IMR-90 (cell line): ENCODE measurements at regions not wholly inside any gene's neighbourhood (a gene's known extent, or its start where the extent isn't known, plus 50 kb on each side); places are given as distances from the start of the nearest gene placed in this dataset.

ENCODE experiments used
- BHLHE40 ChIP-seq: fragments of 150-350 bp; IDR thresholded peaks from 2 replicates; pipeline ENCODE4 v1.6.1; 2016; ENCODE audit warnings: mild to moderate bottlenecking, low read depth, low read length
- CTCF ChIP-seq: conservative IDR thresholded peaks from 2 replicates; pipeline ENCODE4 v1.5.1; 2012; ENCODE audit warnings: mild to moderate bottlenecking, low read depth, low read length, improper control_type of control experiment
- POLR2A ChIP-seq: IDR thresholded peaks from 2 replicates; pipeline ENCODE4 v1.6.1; 2012; ENCODE audit warnings: mild to moderate bottlenecking, low read depth, low read length
- RCOR1 ChIP-seq: IDR thresholded peaks from 2 replicates; pipeline ENCODE4 v1.6.1; 2012; ENCODE audit warnings: mild to moderate bottlenecking, low read length, improper control_type of control experiment; ENCODE audit not compliant: insufficient replicate concordance

DNA sequence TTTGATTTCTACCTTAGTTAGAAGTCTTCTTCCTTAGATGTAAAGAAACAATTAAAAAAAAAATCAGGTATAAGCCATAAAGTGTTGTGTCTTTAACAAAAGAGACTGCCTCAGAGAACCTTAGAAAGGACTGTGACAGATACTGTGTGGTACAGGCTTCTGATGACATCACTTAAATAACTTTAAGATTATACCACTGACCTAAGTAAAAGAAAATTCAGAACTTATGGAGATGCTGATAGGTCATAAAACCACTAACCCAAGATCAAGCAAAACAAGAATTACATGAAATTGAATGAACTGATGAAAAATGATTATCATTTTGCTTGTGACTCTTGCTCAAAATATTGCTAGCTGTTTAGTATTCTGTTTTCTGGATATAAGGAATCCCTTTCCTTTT is 220.8 kb downstream of the NRIP1 start:
- no peak for TF ChIP-seq CTCF
- no peak for TF ChIP-seq POLR2A
- no peak for TF ChIP-seq BHLHE40
- no peak for TF ChIP-seq RCOR1
